Vagina (tissue), 2 donors: ENCODE measurements at regions not wholly inside any gene's neighbourhood (a gene's known extent, or its start where the extent isn't known, plus 50 kb on each side); places are given as distances from the start of the nearest gene placed in this dataset.

Source experiments
- CTCF ChIP-seq, 3 experiments: fragments of 450-650 bp in 2 of 3; fragments of 200-600 bp in 1 of 3; sonication (generic) in 1 of 3; IDR thresholded peaks; one replicate each; pipeline ENCODE4 v1.5.1; 2017 to 2019; ENCODE audit warnings: antibody characterized with exemption in 3 of 3, mild to moderate bottlenecking in 2 of 3, moderate library complexity in 2 of 3
- POLR2AphosphoS5 ChIP-seq, 2 donors: sonication (generic); formaldehyde crosslinking; IDR thresholded peaks; one replicate each; pipeline ENCODE4 v1.9.0; 2017; ENCODE audit warnings: antibody characterized with exemption in 2 of 2, mild to moderate bottlenecking in 2 of 2, low read depth in 1 of 2; ENCODE audit not compliant: insufficient read depth in 1 of 2

- no peak for TF ChIP-seq CTCF (IDR thresholded peaks at IDR 0.05)
- TF ChIP-seq POLR2AphosphoS5 (IDR thresholded peaks at IDR 0.05; ENCODE audit: insufficient read depth in 1 of 2, low read depth in 1 of 2), result no peak
Observed at GRCh38 chr16:60419859-60420258, 1616.4 kb downstream of the CDH8 start.
